ENCODE measurements at regions not wholly inside any gene's neighbourhood (a gene's known extent, or its start where the extent isn't known, plus 50 kb on each side); places are given as distances from the start of the nearest gene placed in this dataset.

- H3K27me3 ChIP-seq, result no peaks in the 10 kb centered on the region
- no peak for DNase-seq
Measured at GRCh38 chr4:79048878-79049277, 109.6 kb upstream of the PAQR3 start.

GRCh38 chr4:79047316-79047715 lies 108.1 kb upstream of the PAQR3 start:
- Histone ChIP-seq H3K27me3 (no peaks in the 10 kb centered on the region), H3K4me1 (peaks cover 0 to 4% (median 0%) of the 10 kb centered on the region in 4 donors), H3K4me3 (no peak overlapping the region), H3K36me3 (no peaks in the 10 kb centered on the region), H3K27ac (no peak overlapping the region), H3K9me3 (no peaks in the 10 kb centered on the region)
- DNase-seq, result no peak
- TF ChIP-seq CTCF (IDR thresholded peaks at IDR 0.05), result no peak
- TF ChIP-seq POLR2A (IDR thresholded peaks at IDR 0.05), result no peak

More at GRCh38 chr4:79048878-79049277, 109.6 kb upstream of the PAQR3 start:
- TF ChIP-seq CTCF (IDR thresholded peaks at IDR 0.05) (no peak), POLR2A (IDR thresholded peaks at IDR 0.05) (no peak)
- H3K4me1 ChIP-seq, result peaks cover 0 to 4% (median 0%) of the 10 kb centered on the region in 4 donors
- no peak overlapping the region for H3K4me3 ChIP-seq
- no peaks in the 10 kb centered on the region for H3K36me3 ChIP-seq
- no peak overlapping the region for H3K27ac ChIP-seq
- no peaks in the 10 kb centered on the region for H3K9me3 ChIP-seq

- H3K27ac ChIP-seq, result no peak overlapping the region
- TF ChIP-seq CTCF (IDR thresholded peaks at IDR 0.05) (no peak), POLR2A (IDR thresholded peaks at IDR 0.05) (no peak)
- no peaks in the 10 kb centered on the region for H3K9me3 ChIP-seq
- H3K36me3 ChIP-seq, result no peaks in the 10 kb centered on the region
- peaks cover 0 to 4% (median 0%) of the 10 kb centered on the region in 4 donors for H3K4me1 ChIP-seq
- H3K27me3 ChIP-seq, result no peaks in the 10 kb centered on the region
- no peak for DNase-seq
- H3K4me3 ChIP-seq, result no peak overlapping the region
Measured at GRCh38 chr4:79046016-79046592, 106.9 kb upstream of the PAQR3 start.

GRCh38 chr4:79044141-79044659 lies 105.0 kb upstream of the PAQR3 start:
- Histone ChIP-seq H3K36me3 (no peaks in the 10 kb centered on the region), H3K4me3 (no peak overlapping the region), H3K9me3 (no peaks in the 10 kb centered on the region), H3K27ac (no peak overlapping the region), H3K4me1 (peaks cover 0 to 4% (median 0%) of the 10 kb centered on the region in 4 donors), H3K27me3 (no peaks in the 10 kb centered on the region)
- TF ChIP-seq POLR2A (IDR thresholded peaks at IDR 0.05), result no peak
- TF ChIP-seq CTCF (IDR thresholded peaks at IDR 0.05), result no peak
- DNase-seq, result no peak

GRCh38 chr4:79043138-79043537 lies 103.9 kb upstream of the PAQR3 start:
- no peak for TF ChIP-seq POLR2A (IDR thresholded peaks at IDR 0.05)
- no peak for TF ChIP-seq CTCF (IDR thresholded peaks at IDR 0.05)
- no peaks in the 10 kb centered on the region for H3K36me3 ChIP-seq
- no peak overlapping the region for H3K4me3 ChIP-seq
- DNase-seq, result no peak
- peaks cover 0 to 4% (median 0%) of the 10 kb centered on the region in 4 donors for H3K4me1 ChIP-seq
- H3K9me3 ChIP-seq, result no peaks in the 10 kb centered on the region
- no peak overlapping the region for H3K27ac ChIP-seq
- H3K27me3 ChIP-seq, result no peaks in the 10 kb centered on the region
